SU-DHL-6 (cell line): ENCODE measurements at regions not wholly inside any gene's neighbourhood (a gene's known extent, or its start where the extent isn't known, plus 50 kb on each side); places are given as distances from the start of the nearest gene placed in this dataset.

Source experiments
- H2AFZ ChIP-seq: fragments of 200-600 bp; sonication (generic); 2 replicates; pipeline ENCODE4 v1.6.1; 2014; ENCODE audit warnings: low read depth, mild to moderate bottlenecking, moderate library complexity, mixed read lengths, antibody characterized with exemption, low read length; ENCODE audit not compliant: severe bottlenecking
- H3F3A ChIP-seq: fragments of 200-600 bp; shearing (Covaris generic); 2 replicates; pipeline ENCODE4 v1.6.0; 2016; ENCODE audit warnings: antibody characterized with exemption, mild to moderate bottlenecking; ENCODE audit not compliant: insufficient read depth
- H3K27ac ChIP-seq: fragments of 200-600 bp; sonication (generic); 2 replicates; pipeline ENCODE4 v1.5.1; 2016; ENCODE audit warnings: low read depth, mild to moderate bottlenecking, low read length, moderate library complexity, mixed read lengths
- H3K27me3 ChIP-seq: fragments of 200-600 bp; sonication (generic), shearing (Covaris generic); 2 replicates; pipeline ENCODE4 v1.6.0; 2014; ENCODE audit warnings: mild to moderate bottlenecking, low read length
- H3K36me3 ChIP-seq: fragments of 200-600 bp; sonication (generic); 2 replicates; pipeline ENCODE4 v1.6.1; 2014; ENCODE audit warnings: mild to moderate bottlenecking, low read length, mixed read lengths
- H3K4me2 ChIP-seq: fragments of 300-600, 200-600 bp; shearing (Covaris generic), sonication (generic); 2 replicates; pipeline ENCODE4 v1.6.0; 2014; ENCODE audit warnings: low read length, low read depth, mild to moderate bottlenecking; ENCODE audit not compliant: poor library complexity, severe bottlenecking
- H3K4me3 ChIP-seq: fragments of 200-600 bp; sonication (generic); 2 replicates; pipeline ENCODE4 v1.5.1; 2014; ENCODE audit warnings: antibody characterized with exemption, low read length, mild to moderate bottlenecking, mixed read lengths; ENCODE audit not compliant: insufficient read depth, poor library complexity, severe bottlenecking
- H3K79me2 ChIP-seq: fragments of 200-600 bp; sonication (generic); 2 replicates; pipeline ENCODE4 v1.6.1; 2014; ENCODE audit warnings: mild to moderate bottlenecking, low read length, moderate library complexity; ENCODE audit not compliant: insufficient read depth
- H3K9ac ChIP-seq: fragments of 200-600 bp; sonication (generic); 2 replicates; pipeline ENCODE4 v1.7.0; 2014; ENCODE audit warnings: mild to moderate bottlenecking, low read length
- H3K9me2 ChIP-seq: fragments of 200-600 bp; sonication (generic); replicated peaks from 2 replicates; pipeline ENCODE4 v1.6.1; 2014; ENCODE audit warnings: low read length; ENCODE audit not compliant: insufficient read depth
- H3K9me3 ChIP-seq: fragments of 200-600 bp; sonication (generic); 2 replicates; pipeline ENCODE4 v1.6.1; 2014; ENCODE audit warnings: low read length, mixed read lengths; ENCODE audit not compliant: insufficient read depth
- H4K20me1 ChIP-seq: fragments of 200-600 bp; sonication (generic); 2 replicates; pipeline ENCODE4 v1.6.1; 2014; ENCODE audit warnings: low read depth, mild to moderate bottlenecking, antibody characterized with exemption, low read length, moderate library complexity, mixed read lengths
- EZH2phosphoT487 ChIP-seq: fragments of 200-600 bp; sonication (generic), shearing (Covaris generic); conservative IDR thresholded peaks from 2 replicates; pipeline ENCODE4 v1.6.1; 2018; ENCODE audit warnings: mild to moderate bottlenecking, antibody characterized with exemption, low read length, moderate library complexity, mixed read lengths
- TF ChIP-seq, protein P1 (sequence below): fragments of 200-600 bp; sonication (generic); IDR thresholded peaks from one replicate; pipeline ENCODE4 v1.5.1; 2017; ENCODE audit warnings: antibody characterized with exemption, mild to moderate bottlenecking, low read length, moderate library complexity; ENCODE audit not compliant: insufficient read depth, poor library complexity, severe bottlenecking

DNA sequence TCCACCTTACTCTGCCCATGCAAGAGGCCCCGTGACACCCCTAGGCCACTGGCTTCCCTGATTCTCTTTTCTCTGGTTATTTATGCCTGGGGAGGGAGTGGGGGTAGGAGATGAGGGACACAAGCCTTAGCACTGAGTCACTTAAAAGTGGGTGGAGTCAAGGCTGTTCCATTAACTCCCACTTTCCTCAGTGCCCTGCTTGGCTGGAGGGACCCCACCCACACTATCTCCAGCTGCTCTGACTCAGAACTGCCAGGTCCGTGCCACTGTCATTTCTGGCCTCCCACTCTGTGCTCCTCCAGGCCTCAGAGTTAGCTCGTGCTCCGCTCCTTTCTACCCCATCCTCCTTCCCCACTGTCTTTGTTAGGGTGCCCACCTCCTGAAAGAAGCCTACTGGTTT, 113.4 kb upstream of the UQCRFS1 start:
- H3K36me3 ChIP-seq, result no peaks in the 10 kb centered on the region
- H3K27me3 ChIP-seq, result no peaks in the 10 kb centered on the region
- H3F3A ChIP-seq, result no peaks in the 10 kb centered on the region
- H2AFZ ChIP-seq, result no peak overlapping the region
- no peaks in the 10 kb centered on the region for H3K9me2 ChIP-seq
- no peaks in the 10 kb centered on the region for H3K79me2 ChIP-seq
- H3K27ac ChIP-seq, result no peak overlapping the region
- H3K4me2 ChIP-seq, result no peak overlapping the region
- no peak overlapping the region for H3K9ac ChIP-seq
- no peak for TF ChIP-seq EZH2phosphoT487
- TF ChIP-seq, protein P1, sequence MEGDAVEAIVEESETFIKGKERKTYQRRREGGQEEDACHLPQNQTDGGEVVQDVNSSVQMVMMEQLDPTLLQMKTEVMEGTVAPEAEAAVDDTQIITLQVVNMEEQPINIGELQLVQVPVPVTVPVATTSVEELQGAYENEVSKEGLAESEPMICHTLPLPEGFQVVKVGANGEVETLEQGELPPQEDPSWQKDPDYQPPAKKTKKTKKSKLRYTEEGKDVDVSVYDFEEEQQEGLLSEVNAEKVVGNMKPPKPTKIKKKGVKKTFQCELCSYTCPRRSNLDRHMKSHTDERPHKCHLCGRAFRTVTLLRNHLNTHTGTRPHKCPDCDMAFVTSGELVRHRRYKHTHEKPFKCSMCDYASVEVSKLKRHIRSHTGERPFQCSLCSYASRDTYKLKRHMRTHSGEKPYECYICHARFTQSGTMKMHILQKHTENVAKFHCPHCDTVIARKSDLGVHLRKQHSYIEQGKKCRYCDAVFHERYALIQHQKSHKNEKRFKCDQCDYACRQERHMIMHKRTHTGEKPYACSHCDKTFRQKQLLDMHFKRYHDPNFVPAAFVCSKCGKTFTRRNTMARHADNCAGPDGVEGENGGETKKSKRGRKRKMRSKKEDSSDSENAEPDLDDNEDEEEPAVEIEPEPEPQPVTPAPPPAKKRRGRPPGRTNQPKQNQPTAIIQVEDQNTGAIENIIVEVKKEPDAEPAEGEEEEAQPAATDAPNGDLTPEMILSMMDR, result no peak
- no peaks in the 10 kb centered on the region for H4K20me1 ChIP-seq
- no peaks in the 10 kb centered on the region; the same call in 1 of the 2 replicates for H3K9me3 ChIP-seq
- H3K4me3 ChIP-seq, result no peak overlapping the region

DNA sequence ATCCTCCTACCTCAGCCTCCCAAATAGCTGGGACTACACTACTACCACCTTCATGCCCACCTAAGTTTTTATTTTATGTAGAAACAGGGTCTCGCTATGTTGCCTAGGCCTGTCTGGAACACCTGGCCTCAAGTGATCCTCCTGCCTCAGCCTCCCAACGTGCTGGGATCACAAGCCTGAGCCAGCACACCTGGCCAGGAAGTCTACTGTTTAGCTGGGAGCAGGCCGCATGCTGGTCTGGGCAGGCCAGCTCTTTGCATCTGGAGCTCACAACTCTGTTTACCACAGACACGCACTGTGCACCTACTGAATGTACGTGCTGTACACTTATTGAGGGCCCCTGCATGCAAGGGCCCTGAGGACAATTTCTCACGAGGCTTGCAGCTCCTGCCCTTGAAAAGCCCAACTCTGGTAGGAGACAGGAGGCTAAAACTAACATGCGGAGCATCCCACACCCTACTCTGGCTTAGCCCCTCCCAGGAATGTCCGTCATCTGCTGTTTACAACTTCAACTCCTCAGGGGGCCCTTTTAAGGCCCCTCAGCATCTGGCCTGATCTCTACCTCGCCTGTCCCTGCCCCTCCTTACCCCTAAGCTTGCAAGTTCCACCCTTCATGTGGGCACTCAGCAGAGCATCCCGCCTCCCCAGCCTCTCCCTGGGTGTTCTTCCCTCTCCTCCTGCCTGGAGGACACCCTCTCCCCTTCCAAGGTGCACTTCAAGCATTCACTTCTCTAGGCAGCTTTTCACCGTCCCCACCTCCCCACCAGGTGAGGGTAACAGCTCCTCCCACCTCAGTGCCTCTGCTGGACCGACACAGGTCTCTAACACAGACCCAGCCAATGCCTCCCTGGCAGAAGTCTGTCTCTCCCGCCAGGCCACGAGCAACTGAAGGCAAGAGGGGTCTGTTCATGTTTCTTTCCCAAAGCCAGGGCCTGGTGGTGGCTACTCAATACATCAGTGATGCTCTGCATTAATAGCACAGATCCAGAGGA, 114.2 kb upstream of the UQCRFS1 start:
- no peak overlapping the region for H2AFZ ChIP-seq

DNA sequence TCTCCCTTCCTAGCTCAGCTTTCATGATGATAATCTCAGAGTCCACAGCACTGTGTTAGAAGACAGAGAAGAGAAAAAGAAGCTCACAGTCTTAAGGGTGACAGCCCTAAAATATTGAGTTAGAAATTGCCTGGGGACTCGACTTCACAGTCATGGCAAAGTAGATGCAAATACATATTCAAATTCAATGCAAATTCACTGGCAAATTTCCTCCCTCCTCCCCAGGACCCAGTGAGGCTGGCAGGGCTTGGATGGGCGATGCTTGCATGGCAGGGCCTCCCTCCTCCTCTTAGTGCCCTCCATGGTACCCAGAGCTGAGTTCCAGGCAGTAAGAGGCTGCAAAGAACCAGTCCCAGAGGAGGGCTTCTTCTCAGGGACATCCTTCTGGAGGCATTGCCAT, 115.6 kb upstream of the UQCRFS1 start:
- Histone ChIP-seq H3F3A (no peaks in the 10 kb centered on the region), H3K79me2 (no peaks in the 10 kb centered on the region), H3K27ac (no peak overlapping the region), H4K20me1 (no peaks in the 10 kb centered on the region), H3K4me2 (no peak overlapping the region), H3K4me3 (no peak overlapping the region), H2AFZ (no peak overlapping the region), H3K36me3 (no peaks in the 10 kb centered on the region), H3K9me2 (no peaks in the 10 kb centered on the region), H3K9ac (no peak overlapping the region), H3K9me3 (no peaks in the 10 kb centered on the region; the same call in 1 of the 2 replicates), H3K27me3 (no peaks in the 10 kb centered on the region)
- TF ChIP-seq EZH2phosphoT487, result no peak
- TF ChIP-seq, protein P1, result no peak

More for the DNA sequence above, 114.2 kb upstream of the UQCRFS1 start:
- H3K4me3 ChIP-seq, result no peak overlapping the region
- TF ChIP-seq, protein P1, result no peak
- TF ChIP-seq EZH2phosphoT487, result no peak
- no peak overlapping the region for H3K4me2 ChIP-seq
- no peaks in the 10 kb centered on the region for H3F3A ChIP-seq
- H3K9me2 ChIP-seq, result no peaks in the 10 kb centered on the region
- no peaks in the 10 kb centered on the region for H4K20me1 ChIP-seq
- no peaks in the 10 kb centered on the region; the same call in 1 of the 2 replicates for H3K9me3 ChIP-seq
- H3K36me3 ChIP-seq, result no peaks in the 10 kb centered on the region
- no peak overlapping the region for H3K9ac ChIP-seq
- no peak overlapping the region for H3K27ac ChIP-seq
- H3K79me2 ChIP-seq, result no peaks in the 10 kb centered on the region
- no peaks in the 10 kb centered on the region for H3K27me3 ChIP-seq
